ENCODE measurements at regions not wholly inside any gene's neighbourhood (a gene's known extent, or its start where the extent isn't known, plus 50 kb on each side); places are given as distances from the start of the nearest gene placed in this dataset.

DNA sequence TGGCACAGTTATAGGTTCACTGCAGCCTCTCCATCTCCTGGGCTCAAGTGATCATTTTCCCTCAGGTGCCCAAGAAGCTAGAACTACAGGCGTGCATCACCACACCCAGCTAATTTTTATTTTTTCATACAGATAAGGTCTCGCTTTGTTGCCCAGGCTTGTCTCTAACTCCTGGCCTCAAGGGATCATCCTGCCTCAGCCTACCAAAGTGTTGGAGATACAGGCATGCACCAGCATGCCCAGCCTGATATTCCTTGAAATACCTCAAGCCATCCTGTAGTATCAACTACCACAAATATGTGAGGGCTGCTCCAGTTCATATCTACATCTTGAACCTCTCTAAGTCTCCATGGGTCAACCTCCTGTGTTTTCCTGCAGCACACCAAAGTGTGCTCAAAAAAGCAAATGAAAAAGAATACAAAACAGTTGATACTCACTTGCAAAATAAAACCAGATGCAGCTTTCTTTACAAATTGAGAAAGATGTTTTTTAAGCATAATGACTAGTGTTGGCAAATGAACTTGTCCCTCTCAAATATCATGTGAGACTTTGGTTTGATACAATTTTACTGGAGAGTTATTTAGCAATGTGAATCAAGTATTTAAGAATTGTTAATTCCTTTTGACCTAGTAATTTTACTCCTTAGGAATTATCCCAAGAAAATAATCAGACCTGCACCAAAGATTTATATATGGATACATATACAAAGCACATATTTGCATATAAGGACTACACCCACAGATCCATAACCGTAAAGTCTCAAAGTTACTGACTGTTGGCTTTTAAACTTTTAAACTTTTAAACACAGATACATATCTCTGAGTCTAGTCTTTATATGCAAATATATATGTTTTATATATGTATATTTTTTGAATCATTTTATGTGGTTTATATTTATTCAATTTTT lies 197.7 kb downstream of the NRIP1 start:
- no peak for ATAC-seq (ENCODE audit: insufficient read depth, low read depth)
- no peaks in the 10 kb centered on the region for H4K20me1 ChIP-seq (ENCODE audit: insufficient read depth, low read length)
- no peaks in the 10 kb centered on the region for H3K36me3 ChIP-seq (ENCODE audit: insufficient read depth, low read length)
- H3K4me1 ChIP-seq (ENCODE audit: insufficient read depth, low read length) = peaks cover 7% of the 10 kb centered on the region; the same call in 1 of the 2 replicates
- H3K27ac ChIP-seq (ENCODE audit: low read length) = no peak overlapping the region
- H3K27me3 ChIP-seq (ENCODE audit: insufficient read depth, low read length, poor library complexity) = no peaks in the 10 kb centered on the region
- no peak overlapping the region for H2AFZ ChIP-seq (ENCODE audit: low read depth, low read length)
- H3K9ac ChIP-seq (ENCODE audit: low read depth, low read length) = no peak overlapping the region
- no peak overlapping the region for H3K4me3 ChIP-seq (ENCODE audit: low read depth in 1 of 2, low read length in 2 of 2)
- no peak overlapping the region for H3K4me2 ChIP-seq (ENCODE audit: insufficient read depth, low read length)
- H3K9me3 ChIP-seq (ENCODE audit: insufficient read depth, low read length, severe bottlenecking) = no peaks in the 10 kb centered on the region
- TF ChIP-seq EZH2 (IDR thresholded peaks at IDR 0.05; ENCODE audit: borderline replicate concordance, low read depth, low read length, severe bottlenecking) (no peak), CTCF (IDR thresholded peaks at IDR 0.05; ENCODE audit: borderline replicate concordance, extremely low read depth, low read length, poor library complexity, severe bottlenecking) (no peak)
- DNase-seq = no peak
- no peaks in the 10 kb centered on the region for H3K79me2 ChIP-seq (ENCODE audit: insufficient read depth, low read length)

- H3K4me2 ChIP-seq (ENCODE audit: insufficient read depth, low read length) = no peak overlapping the region
Measured at GRCh38 chr21:14864211-14865021, 200.4 kb downstream of the NRIP1 start.

DNA sequence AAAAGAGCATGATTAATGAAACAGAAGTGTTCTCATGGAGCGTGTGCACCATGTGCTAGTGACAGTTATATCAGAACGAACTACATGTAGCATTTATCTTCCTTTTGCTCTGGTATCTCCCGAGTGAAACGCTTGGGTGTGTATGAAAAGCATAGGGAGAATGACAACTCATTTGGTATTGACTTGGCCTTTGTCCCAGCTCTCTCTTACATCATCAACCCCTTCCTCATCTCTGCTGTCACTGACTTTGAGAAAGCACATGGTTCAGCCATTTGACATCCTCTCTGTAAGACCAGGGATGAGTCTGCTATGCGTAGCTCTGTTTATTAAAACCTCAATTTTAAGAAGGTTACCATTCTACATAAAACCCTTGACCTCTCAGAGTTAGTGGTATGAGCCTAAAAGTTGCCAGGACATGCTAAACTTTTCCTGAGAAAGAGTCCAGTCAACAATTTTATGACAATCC lies 201.0 kb downstream of the NRIP1 start:
- DNase-seq (no peak), ATAC-seq (ENCODE audit: insufficient read depth, low read depth) (no peak)
- Histone ChIP-seq H3K4me3 (ENCODE audit: low read depth in 1 of 2, low read length in 2 of 2) (no peak overlapping the region), H3K79me2 (ENCODE audit: insufficient read depth, low read length) (no peaks in the 10 kb centered on the region), H2AFZ (ENCODE audit: low read depth, low read length) (no peak overlapping the region), H3K4me1 (ENCODE audit: insufficient read depth, low read length) (no peaks in the 10 kb centered on the region), H3K27me3 (ENCODE audit: insufficient read depth, low read length, poor library complexity) (no peaks in the 10 kb centered on the region), H3K4me2 (ENCODE audit: insufficient read depth, low read length) (no peak overlapping the region), H3K36me3 (ENCODE audit: insufficient read depth, low read length) (no peaks in the 10 kb centered on the region), H3K9me3 (ENCODE audit: insufficient read depth, low read length, severe bottlenecking) (peaks cover 4% of the 10 kb centered on the region), H3K27ac (ENCODE audit: low read length) (no peak overlapping the region), H3K9ac (ENCODE audit: low read depth, low read length) (no peak overlapping the region), H4K20me1 (ENCODE audit: insufficient read depth, low read length) (no peaks in the 10 kb centered on the region)
- TF ChIP-seq EZH2 (IDR thresholded peaks at IDR 0.05; ENCODE audit: borderline replicate concordance, low read depth, low read length, severe bottlenecking) = no peak
- TF ChIP-seq CTCF (IDR thresholded peaks at IDR 0.05; ENCODE audit: borderline replicate concordance, extremely low read depth, low read length, poor library complexity, severe bottlenecking) = no peak

More at GRCh38 chr21:14864211-14865021, 200.4 kb downstream of the NRIP1 start:
- no peaks in the 10 kb centered on the region for H3K79me2 ChIP-seq (ENCODE audit: insufficient read depth, low read length)
- peaks cover 4% of the 10 kb centered on the region for H3K9me3 ChIP-seq (ENCODE audit: insufficient read depth, low read length, severe bottlenecking)
- peak; percentile 65 for TF ChIP-seq CTCF (IDR thresholded peaks at IDR 0.05; ENCODE audit: borderline replicate concordance, extremely low read depth, low read length, poor library complexity, severe bottlenecking)
- no peak for TF ChIP-seq EZH2 (IDR thresholded peaks at IDR 0.05; ENCODE audit: borderline replicate concordance, low read depth, low read length, severe bottlenecking)
- no peaks in the 10 kb centered on the region for H3K27me3 ChIP-seq (ENCODE audit: insufficient read depth, low read length, poor library complexity)
- no peaks in the 10 kb centered on the region for H4K20me1 ChIP-seq (ENCODE audit: insufficient read depth, low read length)
- no peak overlapping the region for H3K27ac ChIP-seq (ENCODE audit: low read length)
- DNase-seq (peak; percentile 61), ATAC-seq (ENCODE audit: insufficient read depth, low read depth) (peak; percentile 78)
- no peak overlapping the region for H3K9ac ChIP-seq (ENCODE audit: low read depth, low read length)
- no peaks in the 10 kb centered on the region for H3K36me3 ChIP-seq (ENCODE audit: insufficient read depth, low read length)
- H3K4me1 ChIP-seq (ENCODE audit: insufficient read depth, low read length) = no peaks in the 10 kb centered on the region
- H3K4me3 ChIP-seq (ENCODE audit: low read depth in 1 of 2, low read length in 2 of 2) = no peak overlapping the region
- no peak overlapping the region for H2AFZ ChIP-seq (ENCODE audit: low read depth, low read length)
